Panc1 (cell line): ENCODE measurements at regions not wholly inside any gene's neighbourhood (a gene's known extent, or its start where the extent isn't known, plus 50 kb on each side); places are given as distances from the start of the nearest gene placed in this dataset.

Experiments used
- ATAC-seq: fragments of 200-7000 bp; cut with Tn5 transposase; 2 replicates; pipeline ENCODE4 v1.9.1; 2020; ENCODE audit warnings: mild to moderate bottlenecking, moderate library complexity
- BruUV-seq: library from RNA; stranded (reverse); fragments of 400-500 nt; replicated peaks from 2 replicates; lab custom pipeline; 2021; lab: Mats Ljungman, UMichigan
- CTCF ChIA-PET: fragments of 300-600 bp; sonication (Branson Sonifier 250); formaldehyde crosslinking; loops from one replicate; lab custom pipeline; 2022; ENCODE audit warnings: antibody characterized with exemption; lab: Charles Lee
- POLR2A ChIA-PET: fragments of 300-600 bp; sonication (Branson Sonifier 250); formaldehyde crosslinking; loops from one replicate; lab custom pipeline; 2022; ENCODE audit warnings: antibody characterized with exemption; lab: Charles Lee
- DNase-seq: peaks from one replicate; pipeline ENCODE4 v3.0.0-alpha.2; 2010; ENCODE audit warnings: low read depth, low spot score
- H3K27ac ChIP-seq: 2 replicates; pipeline ENCODE4 v1.5.1; 2011; ENCODE audit warnings: mild to moderate bottlenecking, low read length, inconsistent platforms
- H3K27me3 ChIP-seq: fragments of 200-500 bp; sonication (Bioruptor generic); 2 replicates; pipeline ENCODE4 v1.6.0; 2014; ENCODE audit warnings: low read length, inconsistent platforms; ENCODE audit not compliant: control insufficient read depth, insufficient read depth
- H3K36me3 ChIP-seq: fragments of 200-500 bp; sonication (Bioruptor generic); 2 replicates; pipeline ENCODE4 v1.5.1; 2014; ENCODE audit warnings: inconsistent platforms, mild to moderate bottlenecking, low read length, moderate library complexity; ENCODE audit not compliant: control insufficient read depth, insufficient read depth
- H3K4me1 ChIP-seq: 2 replicates; pipeline ENCODE4 v1.5.1; 2011; ENCODE audit warnings: inconsistent platforms, mild to moderate bottlenecking, low read length, moderate library complexity; ENCODE audit not compliant: control insufficient read depth, insufficient read depth
- H3K4me3 ChIP-seq, 2 experiments: 2 replicates each; pipeline ENCODE4 v1.5.1; 2011 to 2012; ENCODE audit warnings: low read depth in 2 of 2, low read length in 2 of 2, mild to moderate bottlenecking in 2 of 2, inconsistent platforms in 1 of 2, moderate library complexity in 1 of 2
- H3K9me3 ChIP-seq: fragments of 200-500 bp; sonication (Bioruptor generic); 2 replicates; pipeline ENCODE4 v1.5.1; 2014; ENCODE audit warnings: low read depth, mild to moderate bottlenecking, inconsistent platforms, low read length, moderate library complexity; ENCODE audit not compliant: control insufficient read depth, insufficient read depth
- POLR2AphosphoS5 ChIP-seq: IDR thresholded peaks from 2 replicates; pipeline ENCODE4 v1.6.1; 2012; ENCODE audit warnings: mild to moderate bottlenecking, low read depth, low read length, moderate library complexity
- REST ChIP-seq, 2 experiments: IDR thresholded peaks; 2 replicates each; pipeline ENCODE4 v1.6.1; 2011 to 2012; ENCODE audit warnings: low read depth in 2 of 2, control low read depth in 1 of 2, low read length in 1 of 2, mild to moderate bottlenecking in 1 of 2, moderate library complexity in 1 of 2; ENCODE audit not compliant: insufficient read depth in 1 of 2
- SIN3A ChIP-seq: IDR thresholded peaks from 2 replicates; pipeline ENCODE4 v1.6.1; 2012; ENCODE audit warnings: low read depth, mild to moderate bottlenecking, low read length, moderate library complexity, borderline replicate concordance; ENCODE audit not compliant: insufficient read depth
- TCF7L2 ChIP-seq: IDR thresholded peaks from 2 replicates; pipeline ENCODE4 v1.6.1; 2011; ENCODE audit warnings: mild to moderate bottlenecking, low read depth, low read length, inconsistent platforms
- in situ Hi-C: cut with HindIII; loops from 2 replicates; pipeline ENCODE4 v1.10.0; 2016; ENCODE audit warnings: low sequenced_read_pairs, low pct_unique_long_range_greater_than_20kb
- intact Hi-C: fragments of 100-400 bp; cut with micrococcal nuclease; formaldehyde crosslinking; loops from one replicate; pipeline ENCODE4 v1.10.0; 2022; ENCODE audit not compliant: unreplicated experiment
- TF ChIP-seq, protein P1 (sequence below): fragments of 450-650 bp; IDR thresholded peaks from 2 replicates; pipeline ENCODE4 v1.5.1; 2017; ENCODE audit warnings: mild to moderate bottlenecking

GRCh38 chr3:102069211-102069662 lies 219.9 kb downstream of the NFKBIZ start:
- DNase-seq (no peak), ATAC-seq (0 out of 2 replicates have a peak, but pooled peaks have one; percentile 26)
- Histone ChIP-seq H3K4me1 (no peaks in the 10 kb centered on the region), H3K36me3 (no peaks in the 10 kb centered on the region), H3K9me3 (no peaks in the 10 kb centered on the region; the same call in 1 of the 2 replicates), H3K27me3 (no peaks in the 10 kb centered on the region), H3K27ac (no peak overlapping the region), H3K4me3 (no peak overlapping the region)
- intact Hi-C loops, result no loop called here
- in situ Hi-C loops, result no loop called here
- CTCF ChIA-PET, result no interaction called here
- no TSS peak for BruUV-seq
- POLR2A ChIA-PET, result no interaction called here
- TF ChIP-seq REST (IDR thresholded peaks at IDR 0.05; ENCODE audit: insufficient read depth in 1 of 2, low read depth in 2 of 2, low read length in 1 of 2) (no peak), POLR2AphosphoS5 (no peak), TCF7L2 (no peak), SIN3A (no peak)
- TF ChIP-seq, protein P1, sequence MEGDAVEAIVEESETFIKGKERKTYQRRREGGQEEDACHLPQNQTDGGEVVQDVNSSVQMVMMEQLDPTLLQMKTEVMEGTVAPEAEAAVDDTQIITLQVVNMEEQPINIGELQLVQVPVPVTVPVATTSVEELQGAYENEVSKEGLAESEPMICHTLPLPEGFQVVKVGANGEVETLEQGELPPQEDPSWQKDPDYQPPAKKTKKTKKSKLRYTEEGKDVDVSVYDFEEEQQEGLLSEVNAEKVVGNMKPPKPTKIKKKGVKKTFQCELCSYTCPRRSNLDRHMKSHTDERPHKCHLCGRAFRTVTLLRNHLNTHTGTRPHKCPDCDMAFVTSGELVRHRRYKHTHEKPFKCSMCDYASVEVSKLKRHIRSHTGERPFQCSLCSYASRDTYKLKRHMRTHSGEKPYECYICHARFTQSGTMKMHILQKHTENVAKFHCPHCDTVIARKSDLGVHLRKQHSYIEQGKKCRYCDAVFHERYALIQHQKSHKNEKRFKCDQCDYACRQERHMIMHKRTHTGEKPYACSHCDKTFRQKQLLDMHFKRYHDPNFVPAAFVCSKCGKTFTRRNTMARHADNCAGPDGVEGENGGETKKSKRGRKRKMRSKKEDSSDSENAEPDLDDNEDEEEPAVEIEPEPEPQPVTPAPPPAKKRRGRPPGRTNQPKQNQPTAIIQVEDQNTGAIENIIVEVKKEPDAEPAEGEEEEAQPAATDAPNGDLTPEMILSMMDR, result no peak

GRCh38 chr3:102074946-102075345 lies 225.6 kb downstream of the NFKBIZ start:
- no peak overlapping the region for H3K4me3 ChIP-seq
- H3K27me3 ChIP-seq, result no peaks in the 10 kb centered on the region
- intact Hi-C loops, result no loop called here
- ChIA-PET POLR2A (no interaction called here), CTCF (no interaction called here)
- no peak for DNase-seq
- in situ Hi-C loops, result no loop called here
- peaks cover 8% of the 10 kb centered on the region; the same call in 1 of the 2 replicates for H3K9me3 ChIP-seq
- BruUV-seq, result no TSS peak
- H3K27ac ChIP-seq, result no peak overlapping the region
- no peaks in the 10 kb centered on the region for H3K4me1 ChIP-seq
- TF ChIP-seq, protein P1, result no peak
- TF ChIP-seq REST (IDR thresholded peaks at IDR 0.05; ENCODE audit: insufficient read depth in 1 of 2, low read depth in 2 of 2, low read length in 1 of 2) (no peak), POLR2AphosphoS5 (no peak), SIN3A (no peak), TCF7L2 (no peak)
- no peak for ATAC-seq
- H3K36me3 ChIP-seq, result no peaks in the 10 kb centered on the region
